ENCODE measurements at regions not wholly inside any gene's neighbourhood (a gene's known extent, or its start where the extent isn't known, plus 50 kb on each side); places are given as distances from the start of the nearest gene placed in this dataset.
A peak's percentile ranks its signal among the peaks of the same experiment; 100 is the strongest.

GRCh38 chr1:225707824-225708223 is 54.9 kb upstream of the ENAH start:
- no peak for DNase-seq

GRCh38 chr1:225709101-225709500 is 56.2 kb upstream of the ENAH start:
- peak; percentile 29 for DNase-seq

GRCh38 chr1:225710804-225711203 is 57.9 kb upstream of the ENAH start:
- no peak for DNase-seq

GRCh38 chr1:225711236-225711937 is 58.5 kb upstream of the ENAH start:
- DNase-seq: no peak

- DNase-seq: no peak
Observed at GRCh38 chr1:225712391-225712790, 59.5 kb upstream of the ENAH start.

- no peak for DNase-seq
Observed at GRCh38 chr1:225713281-225713680, 60.4 kb upstream of the ENAH start.

GRCh38 chr1:225720937-225721336 is 56.7 kb upstream of the SRP9 start:
- DNase-seq: no peak

- DNase-seq: no peak
Observed at GRCh38 chr1:225724251-225724650, 53.4 kb upstream of the SRP9 start.

Measured in NCI-H2081 treated with DMSO at 0.1 percent for 48 hours (cell line).